ENCODE measurements at regions not wholly inside any gene's neighbourhood (a gene's known extent, or its start where the extent isn't known, plus 50 kb on each side); places are given as distances from the start of the nearest gene placed in this dataset.

GRCh38 chr11:134498326-134499139, 86.5 kb upstream of the B3GAT1 start (continued):
- no peak for TF ChIP-seq ZBTB11 (CRISPR knock-in tag; IDR thresholded peaks at IDR 0.05)
- no peak for TF ChIP-seq PTTG1 (tag; IDR thresholded peaks at IDR 0.05; ENCODE audit: low read depth)
- TF ChIP-seq PRDM10 (IDR thresholded peaks at IDR 0.05; ENCODE audit: partially characterized antibody): no peak
- no peak for TF ChIP-seq ZNF217 (CRISPR knock-in tag; IDR thresholded peaks at IDR 0.05)
